ENCODE measurements at regions not wholly inside any gene's neighbourhood (a gene's known extent, or its start where the extent isn't known, plus 50 kb on each side); places are given as distances from the start of the nearest gene placed in this dataset.
"Not testable (repeated sequence)": the region's sequence is repeated elsewhere in the genome, so short reads cannot be mapped to it uniquely, and the experiment has no call there.

DNA sequence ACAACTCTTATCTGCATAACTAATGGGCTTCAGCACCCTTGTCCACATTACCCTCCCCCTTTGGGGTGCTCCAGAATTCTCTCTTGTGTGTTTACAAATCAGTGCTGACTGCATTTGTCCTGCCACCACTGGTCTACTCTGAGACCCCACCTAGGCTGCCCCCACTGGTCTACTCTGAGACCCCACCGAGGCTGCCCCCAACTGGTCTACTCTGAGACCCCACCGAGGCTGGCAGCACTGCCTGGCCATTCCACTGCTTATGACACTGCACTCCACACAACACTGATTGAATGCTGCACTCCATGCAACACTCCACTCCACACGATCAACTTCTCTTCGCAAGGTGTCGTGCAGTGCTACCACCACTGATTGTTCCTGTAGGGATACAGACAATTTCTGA is 1459.2 kb upstream of the SLC10A2 start:
- Histone ChIP-seq H3K27me3 (replicated peaks; ENCODE audit: control insufficient read depth, insufficient read depth, low read length) (no peaks in the 10 kb centered on the region), H3K36me3 (ENCODE audit: control insufficient read depth, insufficient read depth, low read length) (no peaks in the 10 kb centered on the region), H3K4me3 (replicated peaks; ENCODE audit: low read depth, low read length) (no peak overlapping the region)
- DNase-seq (ENCODE audit: extremely low read depth, insufficient read length) = no peak
- no peak for TF ChIP-seq CTCF (IDR thresholded peaks at IDR 0.05; ENCODE audit: insufficient read depth, low read length, poor library complexity, severe bottlenecking)

DNA sequence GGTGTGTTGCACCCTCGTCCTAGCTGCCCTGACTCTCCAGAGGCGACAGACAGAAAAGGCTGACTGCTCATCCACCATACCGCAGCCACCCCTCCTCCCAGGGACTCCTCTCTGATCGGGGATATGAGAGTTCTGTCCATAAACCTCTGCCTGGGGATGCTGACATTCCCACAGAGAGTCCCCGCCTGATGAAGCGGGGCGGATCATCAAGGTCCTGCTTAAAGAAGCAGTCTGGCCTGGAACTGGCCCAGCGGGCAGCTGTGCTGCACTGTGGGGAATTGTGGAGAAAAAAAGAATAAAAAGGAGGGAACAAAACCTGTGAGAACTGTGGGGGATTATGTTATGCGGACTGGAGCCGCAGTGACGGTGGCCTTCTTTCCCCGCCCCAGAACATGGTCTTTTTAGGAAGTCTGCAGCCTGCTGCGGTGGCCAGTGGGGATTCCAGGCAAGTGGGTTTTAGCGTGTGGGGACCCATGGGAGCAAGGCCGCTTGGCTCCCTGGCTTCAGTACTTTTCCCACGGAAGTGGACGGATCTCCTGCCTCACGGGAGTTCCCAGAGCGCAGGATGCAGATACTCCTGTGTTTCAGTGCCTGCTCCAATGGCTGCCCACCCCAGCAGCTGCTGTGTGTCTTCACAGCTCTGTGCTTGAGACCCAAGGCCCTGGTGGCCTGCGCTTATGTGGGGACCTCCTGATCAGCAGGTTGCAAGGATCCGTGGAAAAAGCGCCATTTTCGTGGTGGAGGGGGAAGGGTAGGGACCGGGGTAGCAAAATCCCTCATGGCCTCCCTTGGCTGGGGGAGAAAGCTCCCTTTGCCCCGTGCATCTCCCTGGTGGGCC is 1456.2 kb upstream of the SLC10A2 start:
- Histone ChIP-seq H3K27me3 (replicated peaks; ENCODE audit: control insufficient read depth, insufficient read depth, low read length) (no peaks in the 10 kb centered on the region), H3K36me3 (ENCODE audit: control insufficient read depth, insufficient read depth, low read length) (no peaks in the 10 kb centered on the region), H3K4me3 (replicated peaks; ENCODE audit: low read depth, low read length) (no peak overlapping the region)
- DNase-seq (ENCODE audit: extremely low read depth, insufficient read length) = no peak
- TF ChIP-seq CTCF (IDR thresholded peaks at IDR 0.05; ENCODE audit: insufficient read depth, low read length, poor library complexity, severe bottlenecking) = no peak

DNA sequence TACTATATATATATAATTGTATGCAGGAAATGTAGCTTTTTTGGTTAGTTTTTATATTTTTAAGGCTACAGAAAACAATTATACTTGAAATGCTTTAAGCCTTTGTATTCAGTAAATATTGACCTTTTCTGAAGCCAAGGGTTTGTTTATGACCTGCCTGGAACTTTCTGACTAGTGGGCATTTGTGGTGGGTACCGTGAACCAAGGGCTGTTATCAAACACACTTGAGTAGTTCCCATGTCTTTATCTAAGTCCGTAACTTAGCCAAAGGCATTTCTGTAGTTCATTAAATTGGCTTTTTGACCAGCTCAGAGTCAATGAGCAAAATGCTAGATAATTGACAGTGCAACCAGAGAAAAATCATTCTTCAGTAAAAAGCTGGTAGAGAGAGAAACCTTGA is 1444.2 kb upstream of the SLC10A2 start:
- H3K36me3 ChIP-seq (ENCODE audit: control insufficient read depth, insufficient read depth, low read length) = no peaks in the 10 kb centered on the region
- no peak for TF ChIP-seq CTCF (IDR thresholded peaks at IDR 0.05; ENCODE audit: insufficient read depth, low read length, poor library complexity, severe bottlenecking)
- no peaks in the 10 kb centered on the region for H3K27me3 ChIP-seq (replicated peaks; ENCODE audit: control insufficient read depth, insufficient read depth, low read length)
- no peak overlapping the region for H3K4me3 ChIP-seq (replicated peaks; ENCODE audit: low read depth, low read length)
- DNase-seq (ENCODE audit: extremely low read depth, insufficient read length) = no peak

DNA sequence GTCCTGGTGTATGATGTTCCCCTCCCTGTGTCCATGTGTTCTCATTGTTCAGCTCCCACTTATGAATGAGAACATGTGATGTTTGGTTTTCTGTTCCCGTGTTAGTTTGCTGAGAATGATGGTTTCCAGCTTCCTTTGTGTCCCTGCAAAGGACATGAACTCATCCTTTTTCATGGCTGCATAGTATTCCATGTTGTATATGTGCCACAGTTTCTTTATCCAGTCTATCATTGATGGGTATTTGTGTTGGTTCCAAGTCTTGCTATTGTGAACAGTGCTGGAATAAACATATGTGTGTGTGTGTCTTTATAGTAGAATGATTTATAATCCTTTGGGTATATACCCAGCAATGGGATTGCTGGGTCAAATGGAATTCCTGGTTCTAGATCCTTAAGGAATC is 1427.3 kb upstream of the SLC10A2 start:
- H3K27me3 ChIP-seq (replicated peaks; ENCODE audit: control insufficient read depth, insufficient read depth, low read length); H3K36me3 ChIP-seq (ENCODE audit: control insufficient read depth, insufficient read depth, low read length); DNase-seq (ENCODE audit: extremely low read depth, insufficient read length); H3K4me3 ChIP-seq (replicated peaks; ENCODE audit: low read depth, low read length): not testable (repeated sequence)

- DNase-seq (ENCODE audit: extremely low read depth, insufficient read length) = no peak
- no peak for TF ChIP-seq CTCF (IDR thresholded peaks at IDR 0.05; ENCODE audit: insufficient read depth, low read length, poor library complexity, severe bottlenecking)
- no peak overlapping the region for H3K4me3 ChIP-seq (replicated peaks; ENCODE audit: low read depth, low read length)
- no peaks in the 10 kb centered on the region for H3K36me3 ChIP-seq (ENCODE audit: control insufficient read depth, insufficient read depth, low read length)
- H3K27me3 ChIP-seq (replicated peaks; ENCODE audit: control insufficient read depth, insufficient read depth, low read length) = no peaks in the 10 kb centered on the region
These were observed 1425.7 kb upstream of the SLC10A2 start for GRCh38 chr13:104491916-104492315.

- TF ChIP-seq CTCF (IDR thresholded peaks at IDR 0.05; ENCODE audit: insufficient read depth, low read length, poor library complexity, severe bottlenecking) = no peak
- DNase-seq (ENCODE audit: extremely low read depth, insufficient read length) = no peak
- Histone ChIP-seq H3K27me3 (replicated peaks; ENCODE audit: control insufficient read depth, insufficient read depth, low read length) (no peaks in the 10 kb centered on the region), H3K36me3 (ENCODE audit: control insufficient read depth, insufficient read depth, low read length) (no peaks in the 10 kb centered on the region), H3K4me3 (replicated peaks; ENCODE audit: low read depth, low read length) (no peak overlapping the region)
These were observed 1420.8 kb upstream of the SLC10A2 start for GRCh38 chr13:104487006-104487405.
